HG03558 (cell line): ENCODE measurements at regions not wholly inside any gene's neighbourhood (a gene's known extent, or its start where the extent isn't known, plus 50 kb on each side); places are given as distances from the start of the nearest gene placed in this dataset.

Experiments
- ATAC-seq: cut with Tn5 transposase; IDR thresholded peaks from one replicate; pipeline ENCODE4 v1.9.1; 2021; ENCODE audit warnings: moderate number of reproducible peaks; ENCODE audit not compliant: unreplicated experiment; ENCODE audit errors: extremely low read depth

DNA sequence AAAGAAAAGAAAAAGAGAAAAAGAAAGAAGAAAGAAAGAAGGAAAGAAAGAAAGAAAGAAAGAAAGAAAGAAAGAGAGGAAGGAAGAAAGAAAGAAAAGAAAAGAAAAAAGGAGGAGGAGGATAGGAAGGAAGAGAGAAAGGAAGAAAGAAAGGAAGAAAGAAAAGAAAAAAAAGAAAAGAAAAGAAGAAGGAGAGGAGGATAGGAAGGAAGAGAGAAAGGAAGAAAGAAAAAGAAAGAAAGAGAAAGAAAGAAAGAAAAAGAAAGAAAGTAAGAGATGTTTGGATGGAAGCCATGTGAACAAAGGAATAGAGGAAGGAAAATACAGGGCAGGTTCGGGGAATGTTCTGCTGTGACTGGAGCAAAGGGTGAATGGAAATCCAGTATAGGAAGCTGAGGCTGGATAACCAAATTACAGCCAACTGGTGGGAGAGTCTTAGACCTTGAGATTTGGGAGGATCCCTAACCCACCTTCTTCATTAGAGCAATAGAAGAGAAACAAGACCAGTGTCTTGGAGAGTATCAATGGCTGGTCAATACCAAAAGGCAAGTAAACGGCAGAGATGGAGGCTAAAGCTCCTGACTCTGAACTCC lies 94.9 kb downstream of the RASSF10 start:
- ATAC-seq: no peak

DNA sequence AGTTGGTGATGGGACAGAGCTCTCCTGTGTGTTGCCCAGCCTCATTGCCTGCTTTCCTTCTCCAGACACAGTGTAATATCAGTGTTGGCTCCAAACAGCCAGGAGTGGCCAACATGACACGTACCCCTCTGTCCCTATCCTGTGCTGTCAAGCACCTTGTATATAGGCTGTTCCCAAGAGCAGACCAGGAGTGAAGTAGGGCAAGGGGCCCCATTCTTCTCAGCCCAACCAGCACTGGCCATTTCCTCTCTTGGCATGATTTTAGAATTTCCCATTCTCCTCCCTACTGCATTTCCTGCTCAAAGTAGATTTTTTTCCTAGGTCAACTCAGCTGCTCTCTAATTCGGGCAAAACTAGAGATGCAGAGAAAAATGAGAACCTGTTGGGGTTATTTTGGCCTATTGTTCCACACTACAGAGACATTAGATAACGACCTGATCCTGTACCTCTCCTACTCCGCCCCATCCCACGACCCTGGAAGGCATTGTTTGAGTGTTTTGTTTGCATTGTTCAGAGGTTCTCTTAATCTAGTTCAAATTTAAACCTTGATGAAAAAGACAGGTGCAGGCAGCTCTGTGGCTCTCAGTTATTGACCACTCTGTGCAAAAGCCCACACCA lies 95.6 kb downstream of the RASSF10 start:
- ATAC-seq: no peak

GRCh38 chr11:13105237-13105844 lies 96.2 kb downstream of the RASSF10 start:
- peak; percentile 45 for ATAC-seq

DNA sequence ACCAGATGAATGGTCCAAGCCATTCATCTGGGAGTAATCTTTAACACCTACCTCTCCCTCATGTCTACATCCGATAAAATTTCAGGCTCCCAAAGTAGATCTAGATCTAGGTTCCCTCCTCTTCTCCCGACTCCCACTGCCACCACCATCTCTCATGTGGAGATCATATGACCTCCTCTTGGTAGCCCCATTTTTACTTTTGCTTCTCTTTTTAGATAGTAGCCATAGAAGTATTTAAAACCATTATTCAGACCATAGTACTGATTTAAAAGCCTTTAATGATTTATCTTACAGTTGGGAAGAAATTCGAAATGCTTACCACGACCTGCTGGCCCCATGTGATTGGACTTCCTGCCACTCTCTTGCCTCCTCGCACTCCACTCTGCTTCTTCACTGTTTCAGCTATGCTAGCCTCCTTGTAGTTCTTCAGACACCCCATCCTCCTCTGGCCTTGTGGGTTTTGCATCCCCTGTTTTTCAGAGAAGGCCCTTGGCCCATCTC lies 98.5 kb downstream of the RASSF10 start:
- ATAC-seq: no peak

- no peak for ATAC-seq
Measured at GRCh38 chr11:13108416-13108815, 99.3 kb downstream of the RASSF10 start.

GRCh38 chr11:13109616-13110015 lies 100.5 kb downstream of the RASSF10 start:
- ATAC-seq: no peak

- no peak for ATAC-seq
Measured at GRCh38 chr11:13110145-13110544, 101.0 kb downstream of the RASSF10 start.

DNA sequence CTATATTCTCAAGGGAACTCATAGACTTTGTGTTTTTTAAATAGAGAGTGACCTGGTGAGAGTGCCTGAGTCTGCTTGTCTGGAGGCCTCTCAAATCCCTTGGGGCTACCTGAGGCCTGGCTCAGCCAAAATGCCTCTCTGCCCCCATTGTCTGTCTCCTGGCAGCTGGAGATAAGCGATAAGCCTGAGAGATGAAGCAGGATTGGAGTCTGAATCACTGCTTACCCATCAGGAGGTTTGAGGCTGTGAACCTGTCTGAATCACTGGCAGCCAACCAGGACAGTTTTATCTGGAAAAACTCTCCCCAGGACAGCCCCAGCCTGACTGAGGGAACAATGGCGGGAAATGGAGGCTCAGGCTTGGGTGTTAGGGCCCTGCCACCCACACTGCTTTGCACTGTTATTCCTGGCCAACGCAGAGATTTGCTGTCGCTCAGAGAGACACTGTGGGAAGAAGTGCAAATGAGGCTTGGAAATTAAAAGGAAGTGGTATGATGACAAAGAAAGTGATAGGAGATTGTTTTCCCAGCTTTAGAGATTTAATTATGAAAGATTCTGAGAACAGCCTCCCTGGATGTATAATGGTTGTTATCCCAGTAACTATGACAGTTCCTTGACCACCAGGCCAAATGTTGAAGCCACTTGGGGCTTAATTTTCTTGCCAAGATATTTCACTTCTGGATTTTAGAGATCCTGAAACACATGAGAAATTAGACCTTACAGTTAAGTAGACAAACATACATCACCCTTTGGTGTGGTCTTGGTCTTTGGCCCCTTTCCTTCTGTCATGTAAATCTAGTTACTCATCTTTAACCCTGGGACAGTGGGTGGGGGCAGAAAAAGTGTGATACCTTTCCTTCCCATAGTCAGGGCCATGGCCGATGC lies 102.1 kb downstream of the RASSF10 start:
- ATAC-seq: no peak

GRCh38 chr11:13111813-13112130 lies 102.7 kb downstream of the RASSF10 start:
- ATAC-seq: no peak

- no peak for ATAC-seq
Measured at GRCh38 chr11:13114566-13115379, 105.7 kb downstream of the RASSF10 start.

- ATAC-seq: no peak
Measured at GRCh38 chr11:13115380-13115675, 106.2 kb downstream of the RASSF10 start.

- no peak for ATAC-seq
Measured at GRCh38 chr11:13116491-13116890, 107.4 kb downstream of the RASSF10 start.

DNA sequence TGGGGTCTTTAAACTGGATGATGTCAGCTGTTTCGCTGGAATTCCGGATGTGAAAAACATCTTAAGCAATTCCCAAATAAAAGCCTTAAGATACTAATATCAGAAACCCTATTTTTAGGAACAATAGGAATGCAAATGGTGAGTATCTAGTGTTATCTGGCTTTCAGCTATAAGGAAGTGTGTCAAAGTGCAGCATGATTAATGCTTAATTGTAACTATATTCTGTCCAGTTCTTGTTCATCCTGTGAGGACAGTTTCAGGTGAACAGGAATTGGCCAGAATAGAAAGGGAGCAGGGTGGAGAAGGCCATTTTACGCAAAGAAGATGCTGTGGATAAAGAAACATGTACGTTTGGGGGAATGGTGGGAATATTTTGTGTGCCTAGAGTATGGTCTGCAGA lies 108.2 kb downstream of the RASSF10 start:
- ATAC-seq: no peak

DNA sequence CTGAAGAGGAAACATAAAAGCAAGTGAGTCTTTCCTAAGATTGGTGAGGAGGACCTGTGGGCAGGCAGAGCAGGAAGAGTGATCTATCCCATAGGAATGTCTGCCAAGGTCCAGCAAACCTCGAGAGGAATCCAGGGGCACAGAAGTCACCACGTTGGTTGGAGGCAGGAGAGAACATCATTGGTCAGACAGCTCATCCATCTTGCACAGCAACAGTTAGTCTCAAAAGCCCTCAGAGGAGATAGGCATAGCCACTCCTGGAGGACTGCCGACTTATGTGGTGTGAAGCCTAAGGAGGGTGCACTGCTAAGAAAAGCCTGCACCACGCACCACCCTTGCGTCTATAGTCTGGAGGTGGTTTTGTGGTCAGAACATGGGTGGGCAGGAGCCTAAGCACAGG lies 109.1 kb downstream of the RASSF10 start:
- no peak for ATAC-seq

DNA sequence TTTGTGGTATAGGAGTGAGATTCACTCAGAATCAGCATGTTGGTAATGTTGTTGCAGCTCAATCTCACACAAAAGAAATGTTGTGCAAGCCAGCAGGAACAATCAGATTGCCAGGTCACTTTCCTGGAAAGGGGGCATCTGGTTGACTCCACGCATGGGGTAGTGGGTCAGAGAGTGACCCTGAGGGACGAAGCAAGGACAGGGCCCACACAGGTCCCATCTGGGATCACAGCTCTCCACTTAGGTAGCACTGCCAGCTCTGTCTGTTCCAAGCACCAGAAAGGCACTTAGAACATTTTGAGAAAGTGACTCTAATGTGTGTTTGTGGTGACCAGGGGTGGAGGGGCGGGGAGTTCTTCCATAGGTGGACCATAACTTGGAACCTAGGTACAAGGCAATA lies 109.5 kb downstream of the RASSF10 start:
- ATAC-seq: no peak

- ATAC-seq: no peak
Measured at GRCh38 chr11:13119361-13119760, 110.2 kb downstream of the RASSF10 start.

DNA sequence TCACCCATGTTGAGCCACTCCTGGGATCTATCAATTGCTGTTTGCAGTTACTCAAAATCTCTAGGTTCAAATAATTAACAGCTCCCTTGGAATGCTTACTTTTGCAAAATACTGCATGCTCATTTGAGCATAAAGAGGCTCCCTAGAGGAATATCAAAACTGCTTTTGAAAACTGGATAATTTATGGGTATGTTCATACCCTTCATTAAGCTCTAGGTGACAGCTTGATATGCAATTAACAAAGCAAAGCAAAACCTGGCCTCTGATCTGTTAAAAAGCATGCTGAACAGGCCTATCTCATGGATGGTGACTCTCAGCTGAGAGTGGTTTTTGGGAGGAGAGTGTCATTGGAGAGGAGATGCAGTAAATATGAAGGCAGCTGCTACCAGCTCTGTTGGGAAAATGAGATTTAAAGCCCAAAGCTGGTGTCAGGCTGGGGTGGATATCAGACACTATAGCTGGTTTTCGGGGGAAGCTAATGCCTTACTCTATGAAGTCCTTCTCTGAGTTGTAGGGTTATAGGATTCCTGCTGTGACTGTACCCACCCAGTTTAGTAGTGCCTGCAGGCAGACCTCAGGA lies 110.9 kb downstream of the RASSF10 start:
- no peak for ATAC-seq

GRCh38 chr11:13120691-13121090 lies 111.6 kb downstream of the RASSF10 start:
- ATAC-seq: no peak

- no peak for ATAC-seq
Measured at GRCh38 chr11:13126430-13126829, 117.3 kb downstream of the RASSF10 start.

DNA sequence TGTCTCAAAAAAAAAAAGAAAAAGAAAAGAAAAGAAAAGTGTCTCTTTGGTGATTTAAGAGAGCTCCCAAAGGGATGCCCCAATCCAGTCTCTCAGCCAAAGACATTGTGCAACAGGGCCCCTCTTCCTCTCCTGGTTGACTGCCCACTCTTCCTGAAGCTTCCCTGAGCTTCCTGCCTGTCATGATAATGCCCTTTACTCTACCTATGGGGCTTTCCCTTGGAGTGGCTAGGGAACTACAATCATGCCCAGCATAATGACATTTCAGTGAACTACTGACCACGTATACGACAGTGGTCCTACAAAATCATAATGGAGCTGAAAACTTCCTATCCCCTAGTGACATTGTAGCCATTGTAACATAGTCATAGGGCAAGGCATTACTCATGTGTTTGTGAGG lies 118.0 kb downstream of the RASSF10 start:
- ATAC-seq: no peak
